Panc1 (cell line): ENCODE measurements at regions not wholly inside any gene's neighbourhood (a gene's known extent, or its start where the extent isn't known, plus 50 kb on each side); places are given as distances from the start of the nearest gene placed in this dataset.

Source experiments
- ATAC-seq: fragments of 200-7000 bp; cut with Tn5 transposase; 2 replicates; pipeline ENCODE4 v1.9.1; 2020; ENCODE audit warnings: mild to moderate bottlenecking, moderate library complexity
- BruUV-seq: library from RNA; stranded (reverse); fragments of 400-500 nt; replicated peaks from 2 replicates; lab custom pipeline; 2021; lab: Mats Ljungman, UMichigan
- CTCF ChIA-PET: fragments of 300-600 bp; sonication (Branson Sonifier 250); formaldehyde crosslinking; loops from one replicate; lab custom pipeline; 2022; ENCODE audit warnings: antibody characterized with exemption; lab: Charles Lee
- POLR2A ChIA-PET: fragments of 300-600 bp; sonication (Branson Sonifier 250); formaldehyde crosslinking; loops from one replicate; lab custom pipeline; 2022; ENCODE audit warnings: antibody characterized with exemption; lab: Charles Lee
- DNase-seq: peaks from one replicate; pipeline ENCODE4 v3.0.0-alpha.2; 2010; ENCODE audit warnings: low read depth, low spot score
- H3K27ac ChIP-seq: 2 replicates; pipeline ENCODE4 v1.5.1; 2011; ENCODE audit warnings: mild to moderate bottlenecking, low read length, inconsistent platforms
- H3K27me3 ChIP-seq: fragments of 200-500 bp; sonication (Bioruptor generic); 2 replicates; pipeline ENCODE4 v1.6.0; 2014; ENCODE audit warnings: low read length, inconsistent platforms; ENCODE audit not compliant: control insufficient read depth, insufficient read depth
- H3K36me3 ChIP-seq: fragments of 200-500 bp; sonication (Bioruptor generic); 2 replicates; pipeline ENCODE4 v1.5.1; 2014; ENCODE audit warnings: inconsistent platforms, mild to moderate bottlenecking, low read length, moderate library complexity; ENCODE audit not compliant: control insufficient read depth, insufficient read depth
- H3K4me1 ChIP-seq: 2 replicates; pipeline ENCODE4 v1.5.1; 2011; ENCODE audit warnings: inconsistent platforms, mild to moderate bottlenecking, low read length, moderate library complexity; ENCODE audit not compliant: control insufficient read depth, insufficient read depth
- H3K4me3 ChIP-seq, 2 experiments: 2 replicates each; pipeline ENCODE4 v1.5.1; 2011 to 2012; ENCODE audit warnings: low read depth in 2 of 2, low read length in 2 of 2, mild to moderate bottlenecking in 2 of 2, inconsistent platforms in 1 of 2, moderate library complexity in 1 of 2
- H3K9me3 ChIP-seq: fragments of 200-500 bp; sonication (Bioruptor generic); 2 replicates; pipeline ENCODE4 v1.5.1; 2014; ENCODE audit warnings: low read depth, mild to moderate bottlenecking, inconsistent platforms, low read length, moderate library complexity; ENCODE audit not compliant: control insufficient read depth, insufficient read depth
- POLR2AphosphoS5 ChIP-seq: IDR thresholded peaks from 2 replicates; pipeline ENCODE4 v1.6.1; 2012; ENCODE audit warnings: mild to moderate bottlenecking, low read depth, low read length, moderate library complexity
- SIN3A ChIP-seq: IDR thresholded peaks from 2 replicates; pipeline ENCODE4 v1.6.1; 2012; ENCODE audit warnings: low read depth, mild to moderate bottlenecking, low read length, moderate library complexity, borderline replicate concordance; ENCODE audit not compliant: insufficient read depth
- TCF7L2 ChIP-seq: IDR thresholded peaks from 2 replicates; pipeline ENCODE4 v1.6.1; 2011; ENCODE audit warnings: mild to moderate bottlenecking, low read depth, low read length, inconsistent platforms
- in situ Hi-C: cut with HindIII; loops from 2 replicates; pipeline ENCODE4 v1.10.0; 2016; ENCODE audit warnings: low sequenced_read_pairs, low pct_unique_long_range_greater_than_20kb
- intact Hi-C: fragments of 100-400 bp; cut with micrococcal nuclease; formaldehyde crosslinking; loops from one replicate; pipeline ENCODE4 v1.10.0; 2022; ENCODE audit not compliant: unreplicated experiment
- TF ChIP-seq, protein P1 (sequence below): fragments of 450-650 bp; IDR thresholded peaks from 2 replicates; pipeline ENCODE4 v1.5.1; 2017; ENCODE audit warnings: mild to moderate bottlenecking
- TF ChIP-seq, protein P2 (sequence below), 2 experiments: IDR thresholded peaks; 2 replicates each; pipeline ENCODE4 v1.6.1; 2011 to 2012; ENCODE audit warnings: low read depth in 2 of 2, control low read depth in 1 of 2, low read length in 1 of 2, mild to moderate bottlenecking in 1 of 2, moderate library complexity in 1 of 2; ENCODE audit not compliant: insufficient read depth in 1 of 2

DNA sequence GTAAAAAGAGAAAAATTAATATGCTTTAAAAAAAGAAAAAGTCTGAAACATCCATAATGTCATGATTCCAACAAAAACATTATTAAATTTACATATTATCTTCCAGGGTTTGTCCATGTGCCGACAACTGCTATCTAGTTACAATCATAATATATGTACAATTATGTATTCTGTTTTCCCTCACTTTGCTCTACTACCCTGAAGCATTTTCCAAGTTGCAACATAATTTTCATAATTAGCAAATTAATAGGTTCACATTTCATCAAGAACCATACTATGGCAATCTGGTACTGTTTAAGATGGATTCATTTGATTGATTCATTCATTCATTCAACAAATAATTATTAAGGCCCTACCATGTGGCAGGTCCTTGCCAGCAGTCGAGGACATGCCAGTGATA, 128.9 kb upstream of the LEF1 start:
- no TSS peak for BruUV-seq
- no peaks in the 10 kb centered on the region for H3K4me1 ChIP-seq
- intact Hi-C loops: no loop called here
- in situ Hi-C loops: no loop called here
- no peak overlapping the region for H3K27ac ChIP-seq
- no peak overlapping the region for H3K4me3 ChIP-seq
- CTCF ChIA-PET: no interaction called here
- DNase-seq (no peak), ATAC-seq (no peak)
- no peaks in the 10 kb centered on the region for H3K9me3 ChIP-seq
- H3K27me3 ChIP-seq: no peaks in the 10 kb centered on the region
- POLR2A ChIA-PET: no interaction called here
- TF ChIP-seq, protein P1, sequence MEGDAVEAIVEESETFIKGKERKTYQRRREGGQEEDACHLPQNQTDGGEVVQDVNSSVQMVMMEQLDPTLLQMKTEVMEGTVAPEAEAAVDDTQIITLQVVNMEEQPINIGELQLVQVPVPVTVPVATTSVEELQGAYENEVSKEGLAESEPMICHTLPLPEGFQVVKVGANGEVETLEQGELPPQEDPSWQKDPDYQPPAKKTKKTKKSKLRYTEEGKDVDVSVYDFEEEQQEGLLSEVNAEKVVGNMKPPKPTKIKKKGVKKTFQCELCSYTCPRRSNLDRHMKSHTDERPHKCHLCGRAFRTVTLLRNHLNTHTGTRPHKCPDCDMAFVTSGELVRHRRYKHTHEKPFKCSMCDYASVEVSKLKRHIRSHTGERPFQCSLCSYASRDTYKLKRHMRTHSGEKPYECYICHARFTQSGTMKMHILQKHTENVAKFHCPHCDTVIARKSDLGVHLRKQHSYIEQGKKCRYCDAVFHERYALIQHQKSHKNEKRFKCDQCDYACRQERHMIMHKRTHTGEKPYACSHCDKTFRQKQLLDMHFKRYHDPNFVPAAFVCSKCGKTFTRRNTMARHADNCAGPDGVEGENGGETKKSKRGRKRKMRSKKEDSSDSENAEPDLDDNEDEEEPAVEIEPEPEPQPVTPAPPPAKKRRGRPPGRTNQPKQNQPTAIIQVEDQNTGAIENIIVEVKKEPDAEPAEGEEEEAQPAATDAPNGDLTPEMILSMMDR: no peak
- H3K36me3 ChIP-seq: no peaks in the 10 kb centered on the region

DNA sequence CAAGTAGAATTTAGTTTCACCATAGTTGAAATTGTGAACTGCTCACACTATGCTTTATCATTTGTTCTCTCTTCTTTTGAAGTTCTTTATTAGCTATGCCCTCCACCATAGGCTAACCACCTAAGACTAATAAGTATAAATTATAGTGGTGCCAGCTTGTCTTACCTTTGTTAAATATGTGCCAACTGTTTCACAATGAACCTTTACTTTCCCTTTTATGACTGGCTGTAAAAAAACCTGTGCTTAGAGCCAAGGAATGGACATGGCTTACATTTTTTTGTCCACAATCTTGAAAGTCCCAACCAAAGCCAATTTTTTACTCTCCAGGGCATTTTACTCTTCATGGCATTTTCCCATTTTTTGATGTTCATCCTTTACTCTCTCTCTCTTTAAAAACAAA, 123.5 kb upstream of the LEF1 start:
- BruUV-seq: no TSS peak
- in situ Hi-C loops (no loop called here), intact Hi-C loops (no loop called here)
- DNase-seq (no peak), ATAC-seq (no peak)
- H3K36me3 ChIP-seq: no peaks in the 10 kb centered on the region
- ChIA-PET POLR2A (no interaction called here), CTCF (no interaction called here)
- TF ChIP-seq POLR2AphosphoS5 (no peak), SIN3A (no peak), TCF7L2 (no peak)
- TF ChIP-seq, protein P1: no peak
- TF ChIP-seq, protein P2, sequence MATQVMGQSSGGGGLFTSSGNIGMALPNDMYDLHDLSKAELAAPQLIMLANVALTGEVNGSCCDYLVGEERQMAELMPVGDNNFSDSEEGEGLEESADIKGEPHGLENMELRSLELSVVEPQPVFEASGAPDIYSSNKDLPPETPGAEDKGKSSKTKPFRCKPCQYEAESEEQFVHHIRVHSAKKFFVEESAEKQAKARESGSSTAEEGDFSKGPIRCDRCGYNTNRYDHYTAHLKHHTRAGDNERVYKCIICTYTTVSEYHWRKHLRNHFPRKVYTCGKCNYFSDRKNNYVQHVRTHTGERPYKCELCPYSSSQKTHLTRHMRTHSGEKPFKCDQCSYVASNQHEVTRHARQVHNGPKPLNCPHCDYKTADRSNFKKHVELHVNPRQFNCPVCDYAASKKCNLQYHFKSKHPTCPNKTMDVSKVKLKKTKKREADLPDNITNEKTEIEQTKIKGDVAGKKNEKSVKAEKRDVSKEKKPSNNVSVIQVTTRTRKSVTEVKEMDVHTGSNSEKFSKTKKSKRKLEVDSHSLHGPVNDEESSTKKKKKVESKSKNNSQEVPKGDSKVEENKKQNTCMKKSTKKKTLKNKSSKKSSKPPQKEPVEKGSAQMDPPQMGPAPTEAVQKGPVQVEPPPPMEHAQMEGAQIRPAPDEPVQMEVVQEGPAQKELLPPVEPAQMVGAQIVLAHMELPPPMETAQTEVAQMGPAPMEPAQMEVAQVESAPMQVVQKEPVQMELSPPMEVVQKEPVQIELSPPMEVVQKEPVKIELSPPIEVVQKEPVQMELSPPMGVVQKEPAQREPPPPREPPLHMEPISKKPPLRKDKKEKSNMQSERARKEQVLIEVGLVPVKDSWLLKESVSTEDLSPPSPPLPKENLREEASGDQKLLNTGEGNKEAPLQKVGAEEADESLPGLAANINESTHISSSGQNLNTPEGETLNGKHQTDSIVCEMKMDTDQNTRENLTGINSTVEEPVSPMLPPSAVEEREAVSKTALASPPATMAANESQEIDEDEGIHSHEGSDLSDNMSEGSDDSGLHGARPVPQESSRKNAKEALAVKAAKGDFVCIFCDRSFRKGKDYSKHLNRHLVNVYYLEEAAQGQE (IDR thresholded peaks at IDR 0.05; ENCODE audit: insufficient read depth in 1 of 2, low read depth in 2 of 2, low read length in 1 of 2): no peak
- no peak overlapping the region for H3K4me3 ChIP-seq
- H3K27me3 ChIP-seq: no peaks in the 10 kb centered on the region
- H3K4me1 ChIP-seq: no peaks in the 10 kb centered on the region
- H3K9me3 ChIP-seq: no peaks in the 10 kb centered on the region
- no peak overlapping the region for H3K27ac ChIP-seq

DNA sequence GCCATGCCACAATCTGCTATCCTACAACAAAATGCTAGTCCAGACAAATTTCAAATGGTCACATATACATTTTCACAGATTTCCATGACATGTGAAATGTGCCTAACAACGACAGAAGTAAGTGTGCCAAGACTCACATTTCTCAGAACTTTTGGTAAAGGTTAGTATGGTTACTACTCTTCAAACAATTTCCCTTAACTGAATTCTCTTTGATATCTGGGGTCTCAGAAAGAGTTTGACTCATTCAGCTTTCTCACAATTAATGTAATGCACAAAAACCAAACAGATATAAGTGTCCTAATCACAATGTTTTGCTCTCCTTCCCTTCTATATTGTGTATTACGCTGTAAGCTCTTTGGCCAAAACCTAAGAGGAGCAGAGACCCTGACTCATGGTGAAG, 122.4 kb upstream of the LEF1 start:
- DNase-seq (no peak), ATAC-seq (no peak)
- ChIA-PET CTCF (no interaction called here), POLR2A (no interaction called here)
- H3K36me3 ChIP-seq: no peaks in the 10 kb centered on the region
- H3K4me3 ChIP-seq: no peak overlapping the region
- no TSS peak for BruUV-seq
- no peak for TF ChIP-seq TCF7L2
- TF ChIP-seq SIN3A: no peak
- TF ChIP-seq, protein P2 (IDR thresholded peaks at IDR 0.05; ENCODE audit: insufficient read depth in 1 of 2, low read depth in 2 of 2, low read length in 1 of 2): no peak
- no peaks in the 10 kb centered on the region for H3K27me3 ChIP-seq
- H3K27ac ChIP-seq: no peak overlapping the region
- in situ Hi-C loops: no loop called here
- intact Hi-C loops: no loop called here
- no peaks in the 10 kb centered on the region for H3K4me1 ChIP-seq
- H3K9me3 ChIP-seq: no peaks in the 10 kb centered on the region
